H1 (cell line): ENCODE measurements at regions not wholly inside any gene's neighbourhood (a gene's known extent, or its start where the extent isn't known, plus 50 kb on each side); places are given as distances from the start of the nearest gene placed in this dataset.

ENCODE experiments used
- CTCF ChIA-PET: fragments of 300-600 bp; sonication (Branson Sonifier 250); formaldehyde crosslinking; loops from one replicate; lab custom pipeline; 2021; ENCODE audit not compliant: partially characterized antibody; lab: Charles Lee
- POLR2A ChIA-PET: fragments of 300-600 bp; sonication (Branson Sonifier 250); formaldehyde crosslinking; loops from one replicate; lab custom pipeline; 2021; ENCODE audit warnings: inconsistent platforms; ENCODE audit not compliant: partially characterized antibody; lab: Charles Lee
- DNase-seq, 2 experiments: peaks; one replicate each; pipeline versions ENCODE4 v3.0.0 to v3.0.0-alpha.2; 2010 to 2022; ENCODE audit warnings: low spot score in 2 of 2, low read depth in 1 of 2, mixed read lengths in 1 of 2
- FAIRE-seq: peaks from 2 replicates; lab custom pipeline; 2011; peaks lifted over from hg19 to GRCh38; lab: Jason Lieb, UNC
- H2AFZ ChIP-seq: 2 replicates; pipeline ENCODE4 v1.8.1; 2012; ENCODE audit warnings: low read length, inconsistent platforms
- H2AK5ac ChIP-seq: 2 replicates; pipeline ENCODE4 v1.6.1; 2013; ENCODE audit warnings: low read depth, low read length
- H2BK120ac ChIP-seq: replicated peaks from 2 replicates; pipeline ENCODE3; 2013; ENCODE audit warnings: low read depth, low read length, inconsistent platforms
- H2BK12ac ChIP-seq: 2 replicates; pipeline ENCODE4 v1.6.1; 2013; ENCODE audit warnings: low read depth, low read length
- H2BK15ac ChIP-seq: 2 replicates; pipeline ENCODE4 v1.6.1; 2013; ENCODE audit warnings: low read length
- H2BK20ac ChIP-seq: 2 replicates; pipeline ENCODE4 v1.6.1; 2013; ENCODE audit warnings: low read length
- H2BK5ac ChIP-seq: 2 replicates; pipeline ENCODE4 v1.6.1; 2013; ENCODE audit warnings: low read depth, low read length
- H3K14ac ChIP-seq: 2 replicates; pipeline ENCODE4 v1.6.1; 2013; ENCODE audit warnings: inconsistent platforms; ENCODE audit not compliant: insufficient read length
- H3K18ac ChIP-seq: 2 replicates; pipeline ENCODE4 v1.6.1; 2013; ENCODE audit warnings: low read length; ENCODE audit errors: extremely low read depth
- H3K23ac ChIP-seq: 2 replicates; pipeline ENCODE4 v1.6.1; 2013; ENCODE audit warnings: inconsistent platforms; ENCODE audit not compliant: insufficient read length
- H3K23me2 ChIP-seq: 2 replicates; pipeline ENCODE4 v1.6.1; 2013; ENCODE audit warnings: low read depth, low read length
- H3K27ac ChIP-seq: 2 replicates; pipeline ENCODE4 v1.6.1; 2011; ENCODE audit warnings: low read depth, low read length, inconsistent platforms
- H3K27me3 ChIP-seq, 4 experiments: replicated peaks in 1 of 4; 1 replicate in 1 of 4; 2 replicates in 3 of 4; pipeline versions ENCODE4 v1.6.1 to v1.8.1; 2011 to 2013; ENCODE audit warnings: low read length in 3 of 4, mild to moderate bottlenecking in 3 of 4, inconsistent platforms in 2 of 4, mixed read lengths in 2 of 4, moderate library complexity in 1 of 4; ENCODE audit not compliant: control insufficient read depth in 3 of 4, insufficient read depth in 3 of 4; ENCODE audit errors: extremely low read depth in 1 of 4
- H3K36me3 ChIP-seq, 4 experiments: 2 replicates each; pipeline versions ENCODE4 v1.6.1 to v1.8.1; 2011 to 2013; ENCODE audit warnings: mild to moderate bottlenecking in 4 of 4, low read length in 3 of 4, moderate library complexity in 2 of 4, control low read depth in 1 of 4, inconsistent platforms in 1 of 4; ENCODE audit not compliant: insufficient read depth in 4 of 4, control insufficient read depth in 2 of 4
- H3K4ac ChIP-seq: replicated peaks from 2 replicates; pipeline ENCODE3; 2013; ENCODE audit warnings: low read length, low read depth, mixed read lengths, inconsistent platforms; ENCODE audit not compliant: insufficient read length
- H3K4me1 ChIP-seq, 4 experiments: replicated peaks in 1 of 4; 1 replicate in 1 of 4; 2 replicates in 3 of 4; pipeline versions ENCODE4 v1.6.1 to v1.8.1; 2011 to 2013; ENCODE audit warnings: low read length in 3 of 4, inconsistent platforms in 2 of 4, mixed read lengths in 1 of 4; ENCODE audit not compliant: insufficient read depth in 4 of 4, control insufficient read depth in 3 of 4
- H3K4me2 ChIP-seq, 2 experiments: 2 replicates each; pipeline versions ENCODE4 v1.6.1 to v1.8.1; 2011 to 2013; ENCODE audit warnings: low read depth in 2 of 2, low read length in 2 of 2, control low read depth in 1 of 2, inconsistent platforms in 1 of 2, mild to moderate bottlenecking in 1 of 2; ENCODE audit not compliant: insufficient read depth in 1 of 2
- H3K4me3 ChIP-seq, 4 experiments: fragments of 200-600, 300-600 bp in 1 of 4; sonication (generic), shearing (Covaris generic), sonication (Bioruptor Twin) in 1 of 4; 2 replicates each; pipeline versions ENCODE4 v1.5.1 to v1.8.1; 2011 to 2016; ENCODE audit warnings: low read length in 4 of 4, low read depth in 3 of 4, control low read depth in 2 of 4, inconsistent platforms in 2 of 4, mild to moderate bottlenecking in 2 of 4, mixed read lengths in 1 of 4, moderate library complexity in 1 of 4; ENCODE audit not compliant: insufficient read depth in 2 of 4; ENCODE audit errors: extremely low read depth in 1 of 4
- H3K56ac ChIP-seq: replicated peaks from 2 replicates; pipeline ENCODE3; 2013; ENCODE audit warnings: low read depth, mild to moderate bottlenecking, mixed read lengths, low read length, inconsistent platforms; ENCODE audit not compliant: insufficient read length
- H3K79me1 ChIP-seq: 2 replicates; pipeline ENCODE4 v1.6.1; 2013; ENCODE audit warnings: low read depth, low read length, control low read depth
- H3K79me2 ChIP-seq, 2 experiments: 2 replicates each; pipeline versions ENCODE4 v1.6.1 to v1.8.1; 2012 to 2013; ENCODE audit warnings: low read length in 2 of 2, mild to moderate bottlenecking in 2 of 2, inconsistent platforms in 1 of 2; ENCODE audit not compliant: insufficient read depth in 2 of 2, control insufficient read depth in 1 of 2
- H3K9ac ChIP-seq, 4 experiments: replicated peaks in 1 of 4; 1 replicate in 1 of 4; 2 replicates in 3 of 4; pipeline versions ENCODE4 v1.6.1 to v1.8.1; 2011 to 2013; ENCODE audit warnings: low read depth in 3 of 4, low read length in 3 of 4, control low read depth in 2 of 4, mild to moderate bottlenecking in 2 of 4, moderate library complexity in 2 of 4, inconsistent platforms in 1 of 4; ENCODE audit errors: extremely low read depth in 1 of 4
- H3K9me3 ChIP-seq, 2 experiments: 2 replicates each; pipeline versions ENCODE4 v1.6.1 to v1.8.1; 2012 to 2013; ENCODE audit warnings: mild to moderate bottlenecking in 2 of 2, moderate library complexity in 2 of 2, control low read depth in 1 of 2, inconsistent platforms in 1 of 2, low read depth in 1 of 2, low read length in 1 of 2, mixed read lengths in 1 of 2; ENCODE audit not compliant: insufficient read depth in 2 of 2
- H4K20me1 ChIP-seq, 2 experiments: replicated peaks in 1 of 2; 2 replicates each; pipeline versions ENCODE3 to v1.8.1; 2011 to 2013; ENCODE audit warnings: inconsistent platforms in 2 of 2, low read length in 2 of 2, mild to moderate bottlenecking in 1 of 2; ENCODE audit not compliant: insufficient read depth in 2 of 2, control insufficient read depth in 1 of 2
- H4K5ac ChIP-seq: 2 replicates; pipeline ENCODE4 v1.6.1; 2013; ENCODE audit warnings: low read length, low read depth, mixed read lengths, inconsistent platforms; ENCODE audit not compliant: insufficient read length
- H4K8ac ChIP-seq: 2 replicates; pipeline ENCODE4 v1.8.0; 2013; ENCODE audit warnings: mild to moderate bottlenecking, moderate library complexity, low read length, inconsistent platforms; ENCODE audit not compliant: insufficient read depth; ENCODE audit errors: extremely low read depth
- H4K91ac ChIP-seq: replicated peaks from 2 replicates; pipeline ENCODE3; 2013; ENCODE audit warnings: low read length, mixed read lengths, inconsistent platforms; ENCODE audit not compliant: insufficient read length
- BCL11A ChIP-seq, 2 experiments: IDR thresholded peaks; one replicate each; pipeline ENCODE4 v1.6.1; 2011; ENCODE audit warnings: low read depth in 2 of 2, low read length in 2 of 2, mild to moderate bottlenecking in 2 of 2
- CBX5 ChIP-seq: fragments of 300-800, 300-1000 bp; sonication (generic); IDR thresholded peaks from 2 replicates; pipeline ENCODE4 v1.7.1; 2016; ENCODE audit warnings: antibody characterized with exemption, low read length, low read depth
- CBX8 ChIP-seq: fragments of 300-800, 300-1000 bp; sonication (generic); IDR thresholded peaks from 2 replicates; pipeline ENCODE4 v1.7.1; 2016; ENCODE audit warnings: low read depth, low read length, borderline replicate concordance
- EGR1 ChIP-seq: IDR thresholded peaks from 2 replicates; pipeline ENCODE4 v1.6.1; 2011; ENCODE audit warnings: low read depth, low read length, borderline replicate concordance
- EP300 ChIP-seq, 2 experiments: IDR thresholded peaks; 1 replicate in 1 of 2; 2 replicates in 1 of 2; pipeline ENCODE4 v1.6.1; 2011 to 2012; ENCODE audit warnings: low read depth in 2 of 2, low read length in 2 of 2, mild to moderate bottlenecking in 2 of 2, borderline replicate concordance in 1 of 2, inconsistent platforms in 1 of 2, moderate library complexity in 1 of 2
- GABPA ChIP-seq: IDR thresholded peaks from 2 replicates; pipeline ENCODE4 v1.6.1; 2011; ENCODE audit warnings: mild to moderate bottlenecking, low read length, moderate library complexity, borderline replicate concordance; ENCODE audit not compliant: insufficient read depth
- JUN ChIP-seq: IDR thresholded peaks from 2 replicates; pipeline ENCODE4 v1.6.1; 2011; ENCODE audit warnings: low read depth, mild to moderate bottlenecking, improper control_type of control experiment, low read length
- POU5F1 ChIP-seq: IDR thresholded peaks from 2 replicates; pipeline ENCODE4 v1.6.1; 2011; ENCODE audit warnings: low read depth, mild to moderate bottlenecking, low read length, moderate library complexity
- RFX5 ChIP-seq: IDR thresholded peaks from 2 replicates; pipeline ENCODE4 v1.6.1; 2011; ENCODE audit warnings: low read depth, low read length, improper control_type of control experiment, borderline replicate concordance
- SP1 ChIP-seq: IDR thresholded peaks from 2 replicates; pipeline ENCODE4 v1.6.1; 2011; ENCODE audit warnings: low read depth, low read length
- SRF ChIP-seq: IDR thresholded peaks from 2 replicates; pipeline ENCODE4 v1.6.1; 2011; ENCODE audit warnings: mild to moderate bottlenecking, low read depth, low read length, moderate library complexity
- TAF7 ChIP-seq: optimal IDR thresholded peaks from 2 replicates; pipeline ENCODE3; 2011; ENCODE audit warnings: low read depth, mild to moderate bottlenecking, inconsistent platforms, low read length, moderate library complexity, borderline replicate concordance
- TBP ChIP-seq: IDR thresholded peaks from 2 replicates; pipeline ENCODE4 v1.6.1; 2011; ENCODE audit warnings: low read depth, low read length, improper control_type of control experiment
- ZNF274 ChIP-seq: IDR thresholded peaks from 2 replicates; pipeline ENCODE4 v1.7.0; 2012; ENCODE audit warnings: low read length, borderline replicate concordance; ENCODE audit errors: extremely low read depth
- WGBS, 2 experiments: shearing (Covaris generic) in 1 of 2; methylation state at CpG; one replicate each; pipeline versions ENCODE4 v1.1.6 to v1.1.7; 2013 to 2015; ENCODE audit warnings: low lambda C conversion rate in 2 of 2, mixed read lengths in 2 of 2, inconsistent platforms in 1 of 2, low coverage in 1 of 2, missing lambda C conversion rate in 1 of 2; ENCODE audit not compliant: insufficient replicate concordance in 2 of 2, insufficient coverage in 1 of 2, insufficient read length in 1 of 2; ENCODE audit errors: extremely low coverage in 1 of 2, missing lambda C conversion rate in 1 of 2; 5-methylcytosine and 5-hydroxymethylcytosine counted together

- H3K27ac ChIP-seq, result no peak overlapping the region
- no peak overlapping the region for H4K91ac ChIP-seq
- H3K23me2 ChIP-seq, result no peaks in the 10 kb centered on the region
- no peak overlapping the region for H3K4ac ChIP-seq
- no peaks in the 10 kb centered on the region for H3K36me3 ChIP-seq
- no peaks in the 10 kb centered on the region for H3K9me3 ChIP-seq
- H2BK20ac ChIP-seq, result no peak overlapping the region
- no peak overlapping the region for H2AFZ ChIP-seq
- no peak for FAIRE-seq
- peaks cover 0 to 19% (median 13%) of the 10 kb centered on the region in 4 experiments for H3K4me1 ChIP-seq
- ChIA-PET CTCF (interaction anchor here (0.9 to 3.9 kb wide), 4 partner anchors 9 to 201 kb away, joined by 3 to 28 read pairs (median 3); no protein-coding TSS in a partner anchor), POLR2A (no interaction called here)
- no peak overlapping the region for H4K8ac ChIP-seq
- no peak overlapping the region for H3K14ac ChIP-seq
- DNase-seq, result no peak
- H3K23ac ChIP-seq, result no peak overlapping the region
- H4K5ac ChIP-seq, result no peak overlapping the region
- no peaks in the 10 kb centered on the region for H3K79me2 ChIP-seq
- no peaks in the 10 kb centered on the region for H4K20me1 ChIP-seq
- no peak overlapping the region for H3K56ac ChIP-seq
- no peaks in the 10 kb centered on the region for H3K79me1 ChIP-seq
- no peak overlapping the region for H2AK5ac ChIP-seq
- no peak overlapping the region for H3K4me2 ChIP-seq
- WGBS, 2 experiments, result 89% methylated on average over 6 of the region's 6 CpGs; no CpG with 5 or more reads in 1 of the 2 experiments
- no peak overlapping the region for H2BK12ac ChIP-seq
- no peak overlapping the region for H2BK15ac ChIP-seq
- no peak overlapping the region for H3K4me3 ChIP-seq
- H3K18ac ChIP-seq, result no peak overlapping the region
- no peak overlapping the region for H2BK120ac ChIP-seq
- H3K27me3 ChIP-seq, result no peaks in the 10 kb centered on the region
- no peak overlapping the region for H3K9ac ChIP-seq
- H2BK5ac ChIP-seq, result no peak overlapping the region
- TF ChIP-seq GABPA (no peak), BCL11A (IDR thresholded peaks at IDR 0.05; ENCODE audit: low read depth in 2 of 2, low read length in 2 of 2) (no peak), CBX8 (no peak), ZNF274 (no peak), SRF (no peak), CBX5 (no peak), TAF7 (no peak), EGR1 (no peak), TBP (no peak), EP300 (IDR thresholded peaks at IDR 0.05; ENCODE audit: borderline replicate concordance in 1 of 2, low read depth in 2 of 2, low read length in 2 of 2) (no peak), POU5F1 (no peak), JUN (no peak), SP1 (no peak), RFX5 (no peak)
Measured at GRCh38 chr1:68973459-68974244, 476.8 kb upstream of the DEPDC1 start.
